ENCODE measurements at regions not wholly inside any gene's neighbourhood (a gene's known extent, or its start where the extent isn't known, plus 50 kb on each side); places are given as distances from the start of the nearest gene placed in this dataset.

DNA sequence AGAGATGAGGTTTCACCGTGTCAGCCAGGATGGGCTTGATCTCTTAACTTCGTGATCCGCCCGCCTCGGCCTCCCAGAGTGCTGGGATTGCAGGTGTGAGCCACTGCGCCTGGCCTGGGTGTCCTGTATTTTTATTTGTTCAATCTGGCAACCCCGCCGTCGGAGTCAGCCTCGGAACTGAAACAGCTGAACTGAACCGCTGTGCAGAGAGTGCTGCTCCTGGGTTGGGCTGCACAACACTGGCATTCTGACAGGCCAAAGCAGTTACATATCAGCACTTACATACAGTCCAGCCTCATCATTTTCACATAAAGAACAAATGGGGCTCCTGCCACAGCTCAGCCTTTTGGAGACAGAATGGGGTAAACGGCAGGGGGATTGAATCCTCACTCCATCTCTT lies 185.6 kb downstream of the C9orf50 start:
- peaks cover 11% of the 10 kb centered on the region for H3K9me3 ChIP-seq (ENCODE audit: insufficient read depth, low read depth, low read length)
- no peaks in the 10 kb centered on the region for H3K36me3 ChIP-seq (ENCODE audit: control insufficient read depth in 1 of 2, insufficient read depth in 2 of 2, low read length in 2 of 2)
- peaks cover 34% of the 10 kb centered on the region for H3K27me3 ChIP-seq (ENCODE audit: insufficient read depth, low read length)
- H2BK12ac ChIP-seq (ENCODE audit: low read length), result no peak overlapping the region
- H2BK120ac ChIP-seq (ENCODE audit: insufficient read depth, low read length, poor library complexity), result no peak overlapping the region
- H2BK5ac ChIP-seq (ENCODE audit: low read depth, low read length, poor library complexity), result no peak overlapping the region
- H3K4ac ChIP-seq (ENCODE audit: low read depth, low read length), result no peak overlapping the region
- no peak overlapping the region for H4K12ac ChIP-seq (ENCODE audit: low read depth, low read length)
- no peaks in the 10 kb centered on the region for H3K79me2 ChIP-seq (ENCODE audit: control insufficient read depth, insufficient read depth, low read length, poor library complexity)
- H3K18ac ChIP-seq (ENCODE audit: low read length), result no peak overlapping the region
- DNase-seq, result no peak
- H3K23ac ChIP-seq (ENCODE audit: low read length), result no peak overlapping the region
- H3K4me1 ChIP-seq (ENCODE audit: control insufficient read depth in 1 of 2, insufficient read depth in 2 of 2, low read length in 2 of 2), result peaks cover 11 to 15% of the 10 kb centered on the region in 2 experiments
- H2AFZ ChIP-seq (ENCODE audit: insufficient read depth, low read length, poor library complexity), result no peak overlapping the region
- no CpG with 5 or more reads among the region's 12 CpGs for WGBS (ENCODE audit: extremely low coverage, insufficient coverage, insufficient read length)
- no peak overlapping the region for H3K9ac ChIP-seq (ENCODE audit: low read length)
- no peak overlapping the region for H3K4me3 ChIP-seq (ENCODE audit: low read depth, low read length)
- peaks cover 7% of the 10 kb centered on the region for H3K79me1 ChIP-seq (ENCODE audit: low read length)
- H4K8ac ChIP-seq (ENCODE audit: low read depth, low read length), result no peak overlapping the region
- H3K4me2 ChIP-seq (ENCODE audit: low read length), result no peak overlapping the region
- H4K91ac ChIP-seq (ENCODE audit: low read depth, low read length), result no peak overlapping the region
- no peak overlapping the region for H3K27ac ChIP-seq (ENCODE audit: low read depth, low read length)
- H2AK5ac ChIP-seq (ENCODE audit: low read length), result no peak overlapping the region
- no peak overlapping the region for H3K14ac ChIP-seq (ENCODE audit: low read length)

DNA sequence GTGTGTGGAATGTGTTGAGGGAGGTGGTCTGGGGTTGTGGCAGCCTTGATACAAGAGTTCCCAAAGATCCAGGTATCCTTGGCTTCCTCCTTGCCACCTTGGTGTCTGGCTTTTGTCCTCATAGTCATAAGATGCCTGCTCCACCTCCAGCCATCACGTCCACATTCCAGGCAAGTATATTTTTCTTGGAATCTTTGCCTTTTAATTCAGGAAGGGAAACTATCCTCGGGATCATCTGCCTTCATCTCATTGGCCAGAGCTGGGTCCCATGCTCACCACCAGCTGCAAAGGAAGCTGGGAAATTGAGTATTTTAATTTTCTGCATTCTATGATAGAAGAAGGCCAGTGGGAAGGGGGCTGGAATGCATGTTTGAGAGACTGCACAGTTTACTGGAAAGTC lies 186.7 kb downstream of the C9orf50 start:
- no peak overlapping the region for H3K23ac ChIP-seq (ENCODE audit: low read length)
- peaks cover 31% of the 10 kb centered on the region for H3K27me3 ChIP-seq (ENCODE audit: insufficient read depth, low read length)
- H3K79me2 ChIP-seq (ENCODE audit: control insufficient read depth, insufficient read depth, low read length, poor library complexity), result no peaks in the 10 kb centered on the region
- peak in 1 of 2 donors; percentile 37 for DNase-seq
- no peak overlapping the region for H3K14ac ChIP-seq (ENCODE audit: low read length)
- H2AFZ ChIP-seq (ENCODE audit: insufficient read depth, low read length, poor library complexity), result no peak overlapping the region
- no peak overlapping the region for H3K27ac ChIP-seq (ENCODE audit: low read depth, low read length)
- no peak overlapping the region for H3K18ac ChIP-seq (ENCODE audit: low read length)
- no peaks in the 10 kb centered on the region for H3K36me3 ChIP-seq (ENCODE audit: control insufficient read depth in 1 of 2, insufficient read depth in 2 of 2, low read length in 2 of 2)
- WGBS (ENCODE audit: extremely low coverage, insufficient coverage, insufficient read length), result no CpG with 5 or more reads among the region's 2 CpGs
- no peak overlapping the region for H3K4me2 ChIP-seq (ENCODE audit: low read length)
- H4K8ac ChIP-seq (ENCODE audit: low read depth, low read length), result no peak overlapping the region
- peaks cover 7% of the 10 kb centered on the region for H3K79me1 ChIP-seq (ENCODE audit: low read length)
- H3K9ac ChIP-seq (ENCODE audit: low read length), result no peak overlapping the region
- no peak overlapping the region for H2BK5ac ChIP-seq (ENCODE audit: low read depth, low read length, poor library complexity)
- no peak overlapping the region for H4K91ac ChIP-seq (ENCODE audit: low read depth, low read length)
- H2AK5ac ChIP-seq (ENCODE audit: low read length), result no peak overlapping the region
- H3K4me1 ChIP-seq (ENCODE audit: control insufficient read depth in 1 of 2, insufficient read depth in 2 of 2, low read length in 2 of 2), result peaks cover 11 to 15% of the 10 kb centered on the region in 2 experiments
- H3K4me3 ChIP-seq (ENCODE audit: low read depth, low read length), result no peak overlapping the region
- no peak overlapping the region for H3K4ac ChIP-seq (ENCODE audit: low read depth, low read length)
- H2BK12ac ChIP-seq (ENCODE audit: low read length), result no peak overlapping the region
- peaks cover 9% of the 10 kb centered on the region for H3K9me3 ChIP-seq (ENCODE audit: insufficient read depth, low read depth, low read length)
- H4K12ac ChIP-seq (ENCODE audit: low read depth, low read length), result no peak overlapping the region
- no peak overlapping the region for H2BK120ac ChIP-seq (ENCODE audit: insufficient read depth, low read length, poor library complexity)

DNA sequence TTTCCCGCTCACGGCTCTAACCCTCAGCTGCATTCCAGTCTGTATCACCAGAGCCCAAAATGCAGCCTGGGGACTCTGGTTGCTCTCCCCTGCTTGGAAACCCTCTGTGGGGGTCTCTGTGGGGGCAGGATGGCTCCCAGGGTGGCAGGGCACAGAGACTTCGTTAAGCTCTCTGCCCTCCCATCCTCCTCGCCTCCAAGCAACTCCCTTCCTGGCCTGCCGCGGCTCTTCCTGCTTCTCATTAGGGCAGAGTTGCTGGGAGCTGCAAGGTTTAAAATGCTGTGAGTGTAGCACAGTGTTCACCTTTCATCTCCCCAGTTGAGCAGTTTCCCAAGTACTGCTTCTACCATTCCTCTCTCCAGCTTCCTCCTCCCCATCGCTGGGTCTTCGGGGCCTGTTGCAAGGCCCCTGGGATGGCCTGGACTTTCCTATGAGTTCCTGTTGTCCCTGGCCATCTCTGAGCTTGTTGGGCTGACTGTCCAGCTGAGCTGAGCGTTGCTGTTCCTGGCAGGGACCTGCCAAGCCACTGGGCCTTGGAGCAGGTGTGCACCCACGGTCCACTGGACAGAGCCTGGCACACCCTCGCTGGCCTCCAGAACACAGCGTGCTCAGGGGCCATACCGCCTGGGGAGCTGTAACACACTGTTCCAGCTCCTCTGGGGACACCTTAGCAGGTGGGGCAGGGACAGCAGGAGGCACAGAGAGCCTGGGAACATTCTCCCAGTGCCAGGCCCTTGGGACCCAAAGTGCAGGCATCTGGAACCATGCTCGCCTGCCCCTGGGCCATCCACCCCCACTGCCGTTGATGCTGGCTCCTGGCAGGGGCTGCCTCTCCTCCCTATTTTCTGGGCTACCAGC lies 188.4 kb downstream of the C9orf50 start:
- Histone ChIP-seq H2AFZ (ENCODE audit: insufficient read depth, low read length, poor library complexity) (no peak overlapping the region), H2BK12ac (ENCODE audit: low read length) (no peak overlapping the region), H4K91ac (ENCODE audit: low read depth, low read length) (no peak overlapping the region), H4K8ac (ENCODE audit: low read depth, low read length) (no peak overlapping the region), H2BK5ac (ENCODE audit: low read depth, low read length, poor library complexity) (no peak overlapping the region), H3K4ac (ENCODE audit: low read depth, low read length) (no peak overlapping the region), H3K79me1 (ENCODE audit: low read length) (peaks cover 5% of the 10 kb centered on the region), H3K27me3 (ENCODE audit: insufficient read depth, low read length) (peaks cover 17% of the 10 kb centered on the region), H3K9me3 (ENCODE audit: insufficient read depth, low read depth, low read length) (peaks cover 4% of the 10 kb centered on the region), H3K36me3 (ENCODE audit: control insufficient read depth in 1 of 2, insufficient read depth in 2 of 2, low read length in 2 of 2) (no peaks in the 10 kb centered on the region), H3K14ac (ENCODE audit: low read length) (no peak overlapping the region), H2BK120ac (ENCODE audit: insufficient read depth, low read length, poor library complexity) (no peak overlapping the region), H2AK5ac (ENCODE audit: low read length) (no peak overlapping the region), H3K4me1 (ENCODE audit: control insufficient read depth in 1 of 2, insufficient read depth in 2 of 2, low read length in 2 of 2) (peaks cover 9 to 10% of the 10 kb centered on the region in 2 experiments), H3K18ac (ENCODE audit: low read length) (no peak overlapping the region), H3K27ac (ENCODE audit: low read depth, low read length) (no peak overlapping the region), H3K4me2 (ENCODE audit: low read length) (no peak overlapping the region), H3K9ac (ENCODE audit: low read length) (no peak overlapping the region), H3K79me2 (ENCODE audit: control insufficient read depth, insufficient read depth, low read length, poor library complexity) (no peaks in the 10 kb centered on the region), H4K12ac (ENCODE audit: low read depth, low read length) (no peak overlapping the region), H3K23ac (ENCODE audit: low read length) (no peak overlapping the region), H3K4me3 (ENCODE audit: low read depth, low read length) (no peak overlapping the region)
- no CpG with 5 or more reads among the region's 15 CpGs for WGBS (ENCODE audit: extremely low coverage, insufficient coverage, insufficient read length)
- DNase-seq, result no peak

DNA sequence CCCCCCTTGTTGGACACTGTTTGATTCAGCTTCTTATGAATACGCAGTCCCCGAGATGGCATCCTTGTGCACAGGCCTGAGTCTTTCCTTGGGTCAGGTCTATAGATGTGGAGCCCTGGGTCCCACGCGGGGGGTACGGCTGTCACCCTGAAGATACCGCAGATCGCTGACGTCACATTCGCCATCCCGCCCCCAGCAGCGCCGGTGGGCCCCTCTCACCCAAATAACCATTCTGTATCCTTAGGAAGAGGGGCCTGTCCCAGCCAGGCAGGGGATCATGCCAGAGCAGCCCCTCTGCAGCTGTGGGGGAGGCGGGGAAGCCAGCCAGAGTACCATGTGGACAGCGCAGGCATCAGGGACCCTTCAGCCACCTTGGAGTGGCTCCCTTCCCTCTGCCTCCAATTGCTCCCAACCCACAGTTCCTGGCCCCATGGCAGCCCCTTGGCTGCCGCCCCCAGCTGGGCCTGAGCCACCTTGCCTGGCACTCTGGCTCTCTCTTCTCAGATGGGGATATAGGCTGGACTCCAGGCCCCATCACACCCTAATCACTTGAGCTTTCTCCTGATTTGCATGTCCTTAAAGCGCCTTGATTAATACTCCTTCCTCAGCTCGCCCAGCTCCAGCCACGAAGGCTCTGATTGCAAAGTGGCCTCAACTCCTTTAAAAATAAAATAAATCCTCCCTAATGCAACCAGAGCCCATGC lies 189.8 kb downstream of the C9orf50 start:
- Histone ChIP-seq H3K79me1 (ENCODE audit: low read length) (peaks cover 4% of the 10 kb centered on the region), H3K23ac (ENCODE audit: low read length) (no peak overlapping the region), H2BK12ac (ENCODE audit: low read length) (no peak overlapping the region), H2BK120ac (ENCODE audit: insufficient read depth, low read length, poor library complexity) (peak overlapping the region; percentile 7), H2AK5ac (ENCODE audit: low read length) (no peak overlapping the region), H4K8ac (ENCODE audit: low read depth, low read length) (no peak overlapping the region), H3K14ac (ENCODE audit: low read length) (no peak overlapping the region), H2AFZ (ENCODE audit: insufficient read depth, low read length, poor library complexity) (no peak overlapping the region), H3K27me3 (ENCODE audit: insufficient read depth, low read length) (peaks cover 2% of the 10 kb centered on the region), H3K27ac (ENCODE audit: low read depth, low read length) (no peak overlapping the region), H3K36me3 (ENCODE audit: control insufficient read depth in 1 of 2, insufficient read depth in 2 of 2, low read length in 2 of 2) (no peaks in the 10 kb centered on the region), H3K9me3 (ENCODE audit: insufficient read depth, low read depth, low read length) (peaks cover 2% of the 10 kb centered on the region), H4K12ac (ENCODE audit: low read depth, low read length) (no peak overlapping the region), H3K4me3 (ENCODE audit: low read depth, low read length) (no peak overlapping the region), H3K4me2 (ENCODE audit: low read length) (no peak overlapping the region), H3K18ac (ENCODE audit: low read length) (no peak overlapping the region), H4K91ac (ENCODE audit: low read depth, low read length) (peak overlapping the region; percentile 19), H3K9ac (ENCODE audit: low read length) (no peak overlapping the region), H2BK5ac (ENCODE audit: low read depth, low read length, poor library complexity) (no peak overlapping the region), H3K79me2 (ENCODE audit: control insufficient read depth, insufficient read depth, low read length, poor library complexity) (no peaks in the 10 kb centered on the region), H3K4me1 (ENCODE audit: control insufficient read depth in 1 of 2, insufficient read depth in 2 of 2, low read length in 2 of 2) (peaks cover 2 to 4% of the 10 kb centered on the region in 2 experiments), H3K4ac (ENCODE audit: low read depth, low read length) (no peak overlapping the region)
- no CpG with 5 or more reads among the region's 18 CpGs for WGBS (ENCODE audit: extremely low coverage, insufficient coverage, insufficient read length)
- no peak for DNase-seq
